Choroid plexus epithelial cell (primary cell): ENCODE measurements at regions not wholly inside any gene's neighbourhood (a gene's known extent, or its start where the extent isn't known, plus 50 kb on each side); places are given as distances from the start of the nearest gene placed in this dataset.
A peak's percentile ranks its signal among the peaks of the same experiment; 100 is the strongest.

Experiments
- DNase-seq: peaks from one replicate; pipeline ENCODE4 v3.0.0-alpha.2; 2010; ENCODE audit warnings: low read depth
- H3K4me3 ChIP-seq: 2 replicates; pipeline ENCODE4 v1.5.1; 2011; ENCODE audit warnings: low read depth, mild to moderate bottlenecking, control low read depth, low read length, moderate library complexity
- TF ChIP-seq, protein P1 (sequence below): conservative IDR thresholded peaks from 2 replicates; pipeline ENCODE4 v1.5.1; 2011; ENCODE audit warnings: low read depth, mild to moderate bottlenecking, control low read depth, inconsistent platforms, low read length, moderate library complexity

- H3K4me3 ChIP-seq: no peak overlapping the region
- TF ChIP-seq, protein P1, sequence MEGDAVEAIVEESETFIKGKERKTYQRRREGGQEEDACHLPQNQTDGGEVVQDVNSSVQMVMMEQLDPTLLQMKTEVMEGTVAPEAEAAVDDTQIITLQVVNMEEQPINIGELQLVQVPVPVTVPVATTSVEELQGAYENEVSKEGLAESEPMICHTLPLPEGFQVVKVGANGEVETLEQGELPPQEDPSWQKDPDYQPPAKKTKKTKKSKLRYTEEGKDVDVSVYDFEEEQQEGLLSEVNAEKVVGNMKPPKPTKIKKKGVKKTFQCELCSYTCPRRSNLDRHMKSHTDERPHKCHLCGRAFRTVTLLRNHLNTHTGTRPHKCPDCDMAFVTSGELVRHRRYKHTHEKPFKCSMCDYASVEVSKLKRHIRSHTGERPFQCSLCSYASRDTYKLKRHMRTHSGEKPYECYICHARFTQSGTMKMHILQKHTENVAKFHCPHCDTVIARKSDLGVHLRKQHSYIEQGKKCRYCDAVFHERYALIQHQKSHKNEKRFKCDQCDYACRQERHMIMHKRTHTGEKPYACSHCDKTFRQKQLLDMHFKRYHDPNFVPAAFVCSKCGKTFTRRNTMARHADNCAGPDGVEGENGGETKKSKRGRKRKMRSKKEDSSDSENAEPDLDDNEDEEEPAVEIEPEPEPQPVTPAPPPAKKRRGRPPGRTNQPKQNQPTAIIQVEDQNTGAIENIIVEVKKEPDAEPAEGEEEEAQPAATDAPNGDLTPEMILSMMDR: no peak
- no peak for DNase-seq
Observed at GRCh38 chr7:28318101-28318762, 94.1 kb upstream of the CREB5 start.

GRCh38 chr7:28323833-28324232, 88.5 kb upstream of the CREB5 start:
- TF ChIP-seq, protein P1: no peak
- no peak for DNase-seq
- no peak overlapping the region for H3K4me3 ChIP-seq

- TF ChIP-seq, protein P1: no peak
- DNase-seq: no peak
- no peak overlapping the region for H3K4me3 ChIP-seq
Observed at GRCh38 chr7:28328146-28328545, 84.2 kb upstream of the CREB5 start.

DNA sequence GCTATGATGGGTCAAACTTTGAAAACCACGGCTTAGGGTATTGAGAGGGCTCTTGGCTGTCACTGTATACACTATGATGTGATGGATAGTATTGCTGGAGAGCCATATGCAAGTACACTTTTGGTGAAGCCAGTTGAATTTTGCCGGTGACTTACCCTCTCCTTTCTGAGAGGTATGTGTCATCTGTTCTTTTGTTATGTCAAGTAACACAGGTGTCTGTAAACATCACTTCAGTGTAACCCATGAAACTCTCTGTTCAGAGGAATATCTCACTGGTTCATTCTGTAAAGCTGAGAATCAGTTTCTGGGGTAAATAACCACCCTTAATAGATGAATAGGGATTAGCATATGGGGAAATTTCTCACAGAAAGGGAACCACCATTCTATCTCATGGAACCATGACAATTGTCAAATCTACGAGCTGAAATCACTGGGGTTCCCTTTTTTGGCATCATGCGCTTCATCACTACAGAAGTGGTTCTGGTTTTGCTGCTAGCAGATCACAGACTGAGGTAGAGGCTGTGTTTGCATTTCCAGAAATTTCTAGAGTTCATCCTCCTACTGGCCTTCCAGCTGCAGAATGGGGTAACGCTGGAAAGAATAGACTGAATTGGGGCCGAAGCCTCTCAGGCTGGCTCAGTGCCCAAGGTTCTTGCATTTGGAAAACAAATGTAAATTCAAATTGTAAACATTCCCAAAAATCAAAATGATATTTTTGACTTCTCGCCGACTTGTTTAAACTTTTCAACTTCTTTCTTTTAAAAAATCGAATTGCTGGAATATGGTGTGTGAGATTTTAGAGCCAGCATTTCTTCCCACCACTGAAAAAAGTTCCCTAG, 83.3 kb upstream of the CREB5 start:
- TF ChIP-seq, protein P1: no peak
- H3K4me3 ChIP-seq: no peak overlapping the region
- no peak for DNase-seq

DNA sequence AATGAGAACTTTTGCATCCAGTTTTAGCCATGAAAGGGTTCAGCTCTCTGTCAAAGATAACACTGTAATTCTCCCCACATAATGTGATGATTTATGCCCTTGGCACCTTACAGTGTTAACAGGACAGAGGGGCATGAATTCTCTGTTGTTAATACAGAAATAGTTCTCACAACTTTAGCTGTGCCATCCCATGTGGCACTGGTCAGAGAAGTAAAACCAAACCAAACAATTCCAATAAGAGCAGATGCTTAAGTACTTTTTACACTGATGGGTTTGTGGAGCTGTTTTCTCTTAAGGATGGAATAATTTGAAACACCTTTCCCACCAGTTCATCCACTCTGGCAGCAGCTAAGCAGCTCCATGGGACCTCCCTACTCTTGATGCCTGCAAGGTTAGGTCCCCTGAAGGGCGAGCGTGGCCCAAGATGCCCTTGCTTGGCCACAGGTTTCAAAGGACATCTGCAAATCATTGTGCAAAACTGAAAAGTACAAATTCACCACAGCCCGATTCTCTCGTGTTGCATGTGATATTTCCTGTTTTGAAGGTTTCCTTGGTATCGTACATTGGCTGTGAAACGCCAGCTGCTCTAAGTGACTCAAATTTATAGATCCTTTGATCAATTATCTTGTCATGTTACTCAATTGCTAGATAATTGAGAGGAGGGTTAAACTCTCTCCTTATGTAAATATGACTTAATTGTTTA, 82.5 kb upstream of the CREB5 start:
- no peak overlapping the region for H3K4me3 ChIP-seq
- peak; percentile 51 for DNase-seq
- TF ChIP-seq, protein P1: no peak

- TF ChIP-seq, protein P1: no peak
- no peak overlapping the region for H3K4me3 ChIP-seq
- peak; percentile 25 for DNase-seq
Observed at GRCh38 chr7:28330384-28331070, 81.8 kb upstream of the CREB5 start.
